Smooth muscle cell (in vitro differentiated cells): ENCODE measurements at regions not wholly inside any gene's neighbourhood (a gene's known extent, or its start where the extent isn't known, plus 50 kb on each side); places are given as distances from the start of the nearest gene placed in this dataset.

Experiments
- DNase-seq: peaks from one replicate; lab custom pipeline; 2025; ENCODE audit not compliant: unreplicated experiment; lab: John Stamatoyannopoulos, UW
- H2AFZ ChIP-seq: fragments of 200-600 bp; sonication (generic); 2 replicates; pipeline ENCODE4 v1.6.0; 2016; ENCODE audit warnings: antibody characterized with exemption, low read depth, mild to moderate bottlenecking
- H3F3A ChIP-seq: fragments of 200-600 bp; sonication (generic); 2 replicates; pipeline ENCODE4 v1.6.0; 2017; ENCODE audit warnings: antibody characterized with exemption, low read depth
- H3K27ac ChIP-seq: fragments of 200-600 bp; sonication (generic); 2 replicates; pipeline ENCODE4 v1.5.1; 2016; ENCODE audit warnings: low read depth, mild to moderate bottlenecking
- H3K27me3 ChIP-seq: fragments of 200-600 bp; sonication (generic); 2 replicates; pipeline ENCODE4 v1.6.1; 2016; ENCODE audit warnings: low read depth, mild to moderate bottlenecking
- H3K36me3 ChIP-seq: fragments of 200-600 bp; sonication (generic); 2 replicates; pipeline ENCODE4 v1.5.1; 2016; ENCODE audit warnings: low read depth
- H3K4me1 ChIP-seq: fragments of 200-600 bp; sonication (generic); 2 replicates; pipeline ENCODE4 v1.5.1; 2016; ENCODE audit warnings: low read depth
- H3K4me2 ChIP-seq: fragments of 200-600 bp; sonication (generic); 2 replicates; pipeline ENCODE4 v1.6.0; 2016; ENCODE audit warnings: mild to moderate bottlenecking
- H3K4me3 ChIP-seq: fragments of 200-600 bp; sonication (generic); 2 replicates; pipeline ENCODE4 v1.5.1; 2016; ENCODE audit warnings: mild to moderate bottlenecking
- H3K79me2 ChIP-seq: fragments of 200-600 bp; sonication (generic); 2 replicates; pipeline ENCODE4 v1.6.0; 2016; ENCODE audit warnings: low read depth, mild to moderate bottlenecking
- H3K9ac ChIP-seq: fragments of 200-600 bp; sonication (generic); 2 replicates; pipeline ENCODE4 v1.6.0; 2016; ENCODE audit warnings: low read depth
- H3K9me3 ChIP-seq: fragments of 200-600 bp; sonication (generic); replicated peaks from 2 replicates; pipeline ENCODE4 v1.5.1; 2016; ENCODE audit warnings: low read depth
- H4K20me1 ChIP-seq: fragments of 200-600 bp; sonication (generic); 2 replicates; pipeline ENCODE4 v1.6.0; 2016; ENCODE audit warnings: low read depth
- WGBS: methylation state at CpG from one replicate; pipeline ENCODE4 v1.1.7; 2016; ENCODE audit warnings: low lambda C conversion rate; 5-methylcytosine and 5-hydroxymethylcytosine counted together
- TF ChIP-seq, protein P1 (sequence below): fragments of 200-600 bp; sonication (generic); IDR thresholded peaks from 2 replicates; pipeline ENCODE4 v1.5.1; 2017; ENCODE audit warnings: borderline replicate concordance, mild to moderate bottlenecking, antibody characterized with exemption; ENCODE audit not compliant: insufficient read depth, poor library complexity, severe bottlenecking

DNA sequence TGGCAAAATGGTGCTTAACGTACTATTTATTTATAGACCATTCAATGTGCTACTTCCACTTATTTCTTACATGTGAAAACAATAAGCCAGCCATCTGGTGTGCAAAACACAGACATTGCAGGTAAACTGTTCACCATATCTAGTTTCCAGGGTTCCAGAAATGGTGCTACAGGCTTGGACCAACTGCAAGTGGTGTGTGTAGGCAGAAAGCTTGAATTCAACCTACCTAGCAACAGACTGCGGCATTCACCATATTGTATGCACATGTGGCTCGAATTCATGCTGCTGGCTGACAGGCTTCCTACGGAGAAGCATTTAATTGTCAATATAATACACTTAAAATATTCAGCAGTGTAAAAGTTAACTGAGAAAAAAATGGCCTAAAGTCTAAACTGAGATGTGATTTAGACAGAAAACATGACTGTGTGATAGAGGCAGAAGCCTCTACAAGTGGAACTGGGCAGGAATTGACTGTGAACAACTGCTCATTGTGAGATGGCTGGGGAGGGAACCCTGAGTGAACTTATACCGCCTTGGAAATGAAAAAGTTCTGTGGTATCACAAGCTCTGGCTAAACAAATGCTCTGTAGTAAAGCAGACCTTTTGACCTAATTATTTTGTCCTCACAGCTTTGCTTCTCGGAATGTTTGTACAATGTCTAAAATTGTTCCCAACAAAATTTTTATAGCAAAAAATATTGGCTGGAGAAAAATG lies 434.7 kb downstream of the GRIA2 start:
- Histone ChIP-seq H3F3A (no peaks in the 10 kb centered on the region), H4K20me1 (no peaks in the 10 kb centered on the region), H3K27ac (no peak overlapping the region), H2AFZ (no peak overlapping the region), H3K79me2 (no peaks in the 10 kb centered on the region), H3K9ac (no peak overlapping the region), H3K36me3 (no peaks in the 10 kb centered on the region), H3K4me2 (no peak overlapping the region), H3K9me3 (no peaks in the 10 kb centered on the region), H3K4me3 (no peak overlapping the region), H3K27me3 (no peaks in the 10 kb centered on the region), H3K4me1 (no peaks in the 10 kb centered on the region)
- WGBS, result 83% methylated on average over 6 of the region's 6 CpGs
- TF ChIP-seq, protein P1, sequence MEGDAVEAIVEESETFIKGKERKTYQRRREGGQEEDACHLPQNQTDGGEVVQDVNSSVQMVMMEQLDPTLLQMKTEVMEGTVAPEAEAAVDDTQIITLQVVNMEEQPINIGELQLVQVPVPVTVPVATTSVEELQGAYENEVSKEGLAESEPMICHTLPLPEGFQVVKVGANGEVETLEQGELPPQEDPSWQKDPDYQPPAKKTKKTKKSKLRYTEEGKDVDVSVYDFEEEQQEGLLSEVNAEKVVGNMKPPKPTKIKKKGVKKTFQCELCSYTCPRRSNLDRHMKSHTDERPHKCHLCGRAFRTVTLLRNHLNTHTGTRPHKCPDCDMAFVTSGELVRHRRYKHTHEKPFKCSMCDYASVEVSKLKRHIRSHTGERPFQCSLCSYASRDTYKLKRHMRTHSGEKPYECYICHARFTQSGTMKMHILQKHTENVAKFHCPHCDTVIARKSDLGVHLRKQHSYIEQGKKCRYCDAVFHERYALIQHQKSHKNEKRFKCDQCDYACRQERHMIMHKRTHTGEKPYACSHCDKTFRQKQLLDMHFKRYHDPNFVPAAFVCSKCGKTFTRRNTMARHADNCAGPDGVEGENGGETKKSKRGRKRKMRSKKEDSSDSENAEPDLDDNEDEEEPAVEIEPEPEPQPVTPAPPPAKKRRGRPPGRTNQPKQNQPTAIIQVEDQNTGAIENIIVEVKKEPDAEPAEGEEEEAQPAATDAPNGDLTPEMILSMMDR, result no peak
- no peak for DNase-seq

DNA sequence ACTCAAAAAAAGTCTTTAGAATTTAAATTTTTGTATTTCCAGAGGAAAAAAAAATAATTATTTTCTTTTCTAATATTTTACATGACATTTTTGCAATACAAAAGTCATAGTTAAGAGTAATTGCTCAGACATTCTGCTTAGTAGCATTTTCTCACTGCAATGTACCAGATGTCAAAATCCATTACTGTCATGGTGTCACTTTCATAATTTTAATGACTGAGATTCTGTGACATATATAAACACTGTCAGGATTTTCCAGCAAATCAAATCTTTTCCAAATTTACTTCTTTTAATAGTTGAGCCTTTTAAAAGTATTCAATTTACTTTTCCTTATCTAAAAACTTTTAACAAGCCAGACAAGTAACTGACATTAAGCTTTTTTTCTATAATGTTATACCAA lies 422.7 kb downstream of the GRIA2 start:
- Histone ChIP-seq H3K9ac (no peak overlapping the region), H3K27ac (no peak overlapping the region), H3K4me2 (no peak overlapping the region), H3K4me1 (no peaks in the 10 kb centered on the region), H3F3A (no peaks in the 10 kb centered on the region), H3K9me3 (peaks cover 2% of the 10 kb centered on the region), H2AFZ (no peak overlapping the region), H3K79me2 (no peaks in the 10 kb centered on the region), H3K4me3 (no peak overlapping the region), H4K20me1 (no peaks in the 10 kb centered on the region), H3K36me3 (no peaks in the 10 kb centered on the region), H3K27me3 (no peaks in the 10 kb centered on the region)
- TF ChIP-seq, protein P1, result no peak
- no peak for DNase-seq

DNA sequence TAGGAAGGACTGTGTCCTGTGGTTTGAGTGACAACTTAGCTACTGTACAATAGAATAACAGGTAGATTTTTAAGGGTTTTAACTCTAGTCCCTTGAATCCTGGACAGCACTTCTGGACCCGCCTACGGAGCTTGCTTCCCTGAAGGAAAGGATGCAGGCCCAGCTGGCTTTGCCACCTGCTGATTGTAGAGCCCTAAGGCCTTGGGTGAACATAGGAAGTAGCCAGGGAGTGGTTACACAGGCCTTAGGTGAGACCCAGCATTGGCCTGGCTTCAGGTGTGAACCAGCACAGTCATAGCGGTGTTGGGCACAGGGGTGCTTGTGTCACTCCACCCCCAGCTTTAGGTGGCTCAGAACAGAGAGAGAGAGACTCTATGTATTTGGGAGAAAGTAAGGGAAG lies 413.5 kb downstream of the GRIA2 start:
- Histone ChIP-seq H3K4me2 (no peak overlapping the region), H3K9ac (no peak overlapping the region), H3F3A (no peaks in the 10 kb centered on the region), H3K27me3 (no peaks in the 10 kb centered on the region), H3K36me3 (no peaks in the 10 kb centered on the region), H3K27ac (no peak overlapping the region), H2AFZ (no peak overlapping the region), H4K20me1 (no peaks in the 10 kb centered on the region), H3K9me3 (no peaks in the 10 kb centered on the region), H3K4me3 (no peak overlapping the region), H3K4me1 (no peaks in the 10 kb centered on the region), H3K79me2 (no peaks in the 10 kb centered on the region)
- WGBS, result 90% methylated on average over 3 of the region's 3 CpGs
- TF ChIP-seq, protein P1, result no peak
- DNase-seq, result no peak

DNA sequence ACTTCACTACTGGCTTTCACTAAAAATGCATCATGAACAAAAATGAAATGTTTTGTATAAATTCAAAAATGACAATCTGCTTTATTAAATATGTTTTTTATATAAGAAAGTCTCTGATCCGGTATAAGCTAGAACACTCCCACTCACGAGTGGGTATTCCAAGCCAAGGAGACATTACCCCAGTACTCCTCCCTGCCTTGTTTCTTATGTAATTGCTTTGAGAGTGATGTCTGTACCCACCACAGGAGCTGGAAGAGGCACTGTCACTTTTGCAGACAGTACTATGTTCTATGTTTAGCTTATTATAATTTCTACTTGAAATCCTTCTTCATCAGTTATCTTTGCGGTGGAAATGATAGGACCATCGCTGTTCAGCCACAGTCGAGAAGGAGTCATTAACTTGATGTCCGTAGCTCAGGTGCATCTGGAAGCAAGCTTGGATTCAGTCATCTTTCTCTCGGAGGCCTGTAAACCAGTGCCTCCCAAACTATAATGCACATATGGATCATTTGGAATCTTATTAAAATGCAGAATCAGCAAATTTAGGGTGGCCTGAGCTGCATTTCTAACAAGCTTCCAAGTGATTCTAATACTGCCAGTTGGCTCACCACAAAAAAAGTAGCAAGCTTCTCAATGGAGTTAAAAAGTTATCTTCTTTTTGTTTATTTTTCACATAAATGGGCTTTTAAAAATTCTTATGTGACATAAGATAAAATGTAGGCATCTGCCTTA lies 396.4 kb downstream of the GRIA2 start:
- H3K9me3 ChIP-seq, result no peaks in the 10 kb centered on the region
- H3K4me1 ChIP-seq, result no peaks in the 10 kb centered on the region
- H3K36me3 ChIP-seq, result no peaks in the 10 kb centered on the region
- H3K27ac ChIP-seq, result no peak overlapping the region
- no peak for DNase-seq
- TF ChIP-seq, protein P1, result no peak
- H3K9ac ChIP-seq, result no peak overlapping the region
- no peak overlapping the region for H3K4me3 ChIP-seq
- H3K4me2 ChIP-seq, result no peak overlapping the region
- no peaks in the 10 kb centered on the region for H3F3A ChIP-seq
- no peaks in the 10 kb centered on the region for H3K27me3 ChIP-seq
- WGBS, result 94% methylated on average over 7 of the region's 7 CpGs
- H2AFZ ChIP-seq, result no peak overlapping the region
- H4K20me1 ChIP-seq, result no peaks in the 10 kb centered on the region
- no peaks in the 10 kb centered on the region for H3K79me2 ChIP-seq
